ENCODE measurements at regions not wholly inside any gene's neighbourhood (a gene's known extent, or its start where the extent isn't known, plus 50 kb on each side); places are given as distances from the start of the nearest gene placed in this dataset.
"Not testable (repeated sequence)": the region's sequence is repeated elsewhere in the genome, so short reads cannot be mapped to it uniquely, and the experiment has no call there.

- DNase-seq (no peak), ATAC-seq (no peak)
- intact Hi-C loops (cut with micrococcal nuclease): loop anchor here (10.0 kb wide), 1 partner anchor 563 kb away; no protein-coding TSS in a partner anchor
These were observed 139.9 kb downstream of the PROX1 start for GRCh38 chr1:214127705-214128104.

GRCh38 chr1:214135886-214136285 lies 145.1 kb upstream of the SMYD2 start:
- intact Hi-C loops (cut with micrococcal nuclease): no loop called here
- no peak for DNase-seq
- ATAC-seq: no peak

- intact Hi-C loops (cut with micrococcal nuclease): no loop called here
- no peak for ATAC-seq
- no peak for DNase-seq
These were observed 144.5 kb upstream of the SMYD2 start for GRCh38 chr1:214136324-214136919.

DNA sequence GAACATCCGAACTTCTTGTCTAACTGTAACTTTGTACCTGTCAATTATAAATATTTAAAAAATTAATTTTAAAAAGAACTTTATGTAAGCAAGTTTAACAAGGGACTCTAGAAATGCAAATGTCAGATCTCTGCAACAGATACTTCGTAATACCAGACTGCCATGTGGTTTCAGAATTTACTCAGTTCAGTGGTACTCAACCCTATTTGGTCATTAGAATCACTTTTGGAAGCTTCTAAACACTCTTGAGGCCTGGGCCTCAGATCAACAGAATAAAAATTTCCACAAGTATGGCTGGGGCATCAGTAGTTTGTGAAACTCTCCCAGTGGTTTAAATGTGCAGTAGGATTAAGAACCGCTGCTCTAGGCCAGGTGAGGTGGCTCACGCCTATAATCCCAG lies 139.5 kb upstream of the SMYD2 start:
- intact Hi-C loops (cut with micrococcal nuclease): no loop called here
- no peak for DNase-seq
- ATAC-seq: no peak

DNA sequence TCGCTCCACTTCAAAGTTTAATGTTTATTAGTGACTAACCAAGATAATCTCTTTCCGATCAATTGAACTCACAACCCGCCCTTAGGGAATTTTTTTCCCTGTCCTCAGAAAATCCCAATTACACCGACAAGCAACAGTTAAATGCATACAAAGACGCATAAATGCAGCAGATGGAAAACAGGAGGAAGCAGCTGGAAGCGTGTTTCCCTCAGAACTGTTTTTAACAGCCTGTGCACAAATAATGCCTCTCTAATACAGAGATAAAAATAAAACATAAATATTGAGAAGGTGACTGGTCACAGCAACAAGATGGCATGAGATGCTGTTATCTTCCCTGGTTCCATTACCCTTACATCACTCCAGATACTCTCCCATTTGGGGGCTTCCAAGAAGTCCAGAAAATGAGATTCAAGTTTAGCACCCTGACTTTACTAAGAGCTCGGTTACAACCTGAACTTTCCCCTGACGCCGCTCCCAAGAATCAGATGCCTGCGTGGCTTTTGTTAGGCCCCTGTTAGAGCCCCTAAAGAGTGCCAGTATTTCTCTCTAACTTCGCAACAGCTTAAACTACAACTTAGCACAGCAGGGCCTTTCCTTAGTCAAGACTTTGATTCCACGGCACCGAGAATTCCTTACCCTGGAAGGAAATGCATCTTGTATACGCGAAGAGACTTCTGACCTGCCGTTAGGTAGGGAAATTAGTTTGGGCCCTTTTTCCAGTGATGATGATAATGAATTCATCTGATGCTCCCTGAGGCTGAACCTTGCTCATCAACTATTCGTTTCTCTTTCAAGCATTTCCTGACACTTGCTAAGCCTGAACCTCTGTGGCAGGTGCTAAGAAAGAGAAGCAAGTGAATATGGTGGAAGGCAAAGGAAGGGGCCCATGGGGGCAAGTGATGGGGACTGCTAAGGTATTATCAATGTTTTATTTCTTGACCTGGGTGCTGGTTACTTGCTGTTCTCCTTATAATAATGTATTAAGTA lies 137.7 kb upstream of the SMYD2 start:
- intact Hi-C loops (cut with micrococcal nuclease): no loop called here
- no peak for DNase-seq

GRCh38 chr1:214144521-214144920 lies 136.4 kb upstream of the SMYD2 start:
- ATAC-seq; intact Hi-C loops (cut with micrococcal nuclease): not testable (repeated sequence)

More for the DNA sequence above, 137.7 kb upstream of the SMYD2 start:
- no peak for ATAC-seq

GRCh38 chr1:214146523-214146922 lies 134.4 kb upstream of the SMYD2 start:
- no peak for DNase-seq
- no peak for ATAC-seq
- intact Hi-C loops (cut with micrococcal nuclease): no loop called here

More at GRCh38 chr1:214144521-214144920, 136.4 kb upstream of the SMYD2 start:
- not testable (repeated sequence) for DNase-seq

GRCh38 chr1:214154596-214155292 lies 126.2 kb upstream of the SMYD2 start:
- DNase-seq: no peak
- intact Hi-C loops (cut with micrococcal nuclease): no loop called here
- ATAC-seq: no peak

DNA sequence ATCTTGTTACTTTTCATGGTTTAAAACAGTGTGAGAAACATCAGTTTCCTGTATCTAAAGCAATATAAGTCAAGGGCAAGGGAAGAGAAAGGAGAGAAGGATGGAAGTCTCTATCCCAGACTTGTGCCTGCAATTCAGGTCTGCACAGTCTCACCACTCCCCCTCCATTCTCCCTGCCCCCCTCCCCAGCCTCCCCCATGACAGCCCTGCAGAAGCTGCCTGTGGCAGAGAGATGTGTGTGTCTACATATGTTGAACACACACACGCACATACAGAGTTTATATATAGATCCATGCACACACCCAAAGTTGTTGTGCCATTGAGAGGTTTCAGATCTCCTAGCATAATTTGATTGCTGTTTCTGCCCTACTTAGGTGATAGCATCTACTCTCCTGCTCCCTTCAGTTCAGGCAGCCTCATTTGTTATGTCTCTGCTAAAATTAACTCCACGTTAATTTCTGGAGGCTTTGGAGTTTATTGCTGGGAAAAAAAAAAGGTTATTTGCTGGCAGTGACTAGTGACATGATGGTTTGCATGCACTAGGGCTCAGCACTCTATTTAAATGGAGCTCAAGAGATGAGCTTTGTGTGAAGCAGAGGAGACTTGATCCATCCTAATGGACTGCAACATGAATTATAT lies 124.9 kb upstream of the SMYD2 start:
- ATAC-seq: no peak
- intact Hi-C loops (cut with micrococcal nuclease): no loop called here
- no peak for DNase-seq

- intact Hi-C loops (cut with micrococcal nuclease): no loop called here
- DNase-seq: no peak
- ATAC-seq: no peak
These were observed 116.8 kb upstream of the SMYD2 start for GRCh38 chr1:214164173-214164572.

DNA sequence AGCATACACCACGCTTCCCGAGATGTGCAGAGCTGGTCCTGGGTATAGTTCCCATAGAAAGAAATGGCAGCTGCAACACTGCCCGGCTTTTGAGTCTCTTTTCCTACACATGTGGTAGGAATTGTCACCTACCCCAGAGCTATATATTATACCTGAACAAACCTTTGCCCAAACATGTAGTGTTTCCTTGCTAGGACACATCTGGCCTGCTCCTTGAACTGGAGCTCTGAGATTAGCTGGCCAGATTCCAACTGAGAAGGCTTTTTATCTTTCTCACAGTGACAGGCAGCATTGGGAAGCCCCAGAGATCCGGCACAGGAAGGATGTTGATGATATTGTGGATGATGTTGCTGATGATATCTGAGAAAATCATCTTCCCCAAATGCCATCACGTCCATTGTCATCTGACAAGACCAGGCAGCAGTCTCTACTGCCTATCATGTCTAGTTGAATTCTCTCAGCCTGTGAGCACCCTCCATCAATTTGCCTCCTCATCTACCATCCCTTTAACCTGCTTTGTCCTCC lies 115.0 kb upstream of the SMYD2 start:
- DNase-seq (no peak), ATAC-seq (no peak)
- intact Hi-C loops (cut with micrococcal nuclease): no loop called here

GRCh38 chr1:214174508-214175199 lies 106.3 kb upstream of the SMYD2 start:
- intact Hi-C loops (cut with micrococcal nuclease): no loop called here
- no peak for ATAC-seq
- no peak for DNase-seq

DNA sequence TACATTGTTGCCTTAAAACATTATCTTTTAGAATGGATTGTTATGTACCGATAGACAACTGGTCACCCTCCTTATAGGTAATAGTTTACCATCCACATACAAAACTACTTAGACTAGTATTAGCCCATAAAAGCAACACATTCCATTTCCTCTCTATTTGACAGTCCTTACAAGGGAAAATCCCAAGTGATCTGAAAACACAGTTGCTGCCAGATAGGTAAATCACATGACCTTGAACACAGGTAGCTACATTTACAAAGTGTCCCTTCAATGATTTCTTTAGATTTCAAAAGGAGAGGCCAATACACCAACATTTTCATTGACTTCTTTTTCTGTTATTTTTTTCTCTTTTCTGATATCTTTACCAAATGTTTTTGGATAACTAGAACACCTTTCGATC lies 102.9 kb upstream of the SMYD2 start:
- no peak for DNase-seq
- intact Hi-C loops (cut with micrococcal nuclease): no loop called here
- ATAC-seq: no peak

- DNase-seq: no peak
- no peak for ATAC-seq
- intact Hi-C loops (cut with micrococcal nuclease): no loop called here
These were observed 96.0 kb upstream of the SMYD2 start for GRCh38 chr1:214184992-214185391.

DNA sequence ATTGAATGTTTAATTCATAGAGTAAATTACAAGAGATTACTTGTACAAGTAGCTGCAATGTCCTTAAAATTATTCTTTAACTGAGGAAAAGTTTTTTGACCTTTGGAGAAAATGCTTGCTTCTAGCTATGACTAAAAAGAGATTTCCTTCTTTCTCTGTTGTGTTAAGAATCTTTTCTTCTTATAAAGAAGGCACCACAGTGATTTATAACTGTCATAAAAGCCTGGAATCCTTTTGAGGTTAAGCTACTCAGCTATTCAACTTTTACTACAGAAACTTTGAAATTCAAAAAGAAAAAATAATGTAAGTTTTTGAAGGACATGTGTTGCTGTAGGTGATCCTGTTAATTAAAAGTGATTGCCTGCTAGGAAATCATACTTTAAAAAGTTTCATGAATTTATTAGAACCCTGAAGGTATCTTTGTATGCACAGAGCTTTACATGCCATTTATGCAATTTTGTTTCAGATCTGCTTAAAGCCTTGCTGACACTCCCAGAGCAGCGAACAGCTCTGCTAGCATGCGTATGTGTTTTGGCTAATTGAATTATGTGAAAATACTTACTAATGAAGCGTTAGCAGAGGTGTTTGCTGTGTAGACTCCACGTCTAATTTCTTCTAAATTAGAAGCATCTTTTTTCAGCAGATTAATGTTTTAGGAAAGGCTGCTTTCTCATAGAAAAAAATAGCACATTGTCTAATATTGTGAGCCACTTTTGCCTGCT lies 94.7 kb upstream of the SMYD2 start:
- DNase-seq: no peak
- ATAC-seq: no peak
- intact Hi-C loops (cut with micrococcal nuclease): no loop called here

GRCh38 chr1:214187121-214187900 lies 93.6 kb upstream of the SMYD2 start:
- no peak for ATAC-seq
- intact Hi-C loops (cut with micrococcal nuclease): no loop called here
- peak; percentile 31 for DNase-seq

GRCh38 chr1:214187933-214188332 lies 93.0 kb upstream of the SMYD2 start:
- intact Hi-C loops (cut with micrococcal nuclease): no loop called here
- DNase-seq: no peak
- no peak for ATAC-seq
